ENCODE measurements at regions not wholly inside any gene's neighbourhood (a gene's known extent, or its start where the extent isn't known, plus 50 kb on each side); places are given as distances from the start of the nearest gene placed in this dataset.

GRCh38 chr5:123786411-123786810 is 274.4 kb downstream of the CSNK1G3 start:
- DNase-seq: no peak

DNA sequence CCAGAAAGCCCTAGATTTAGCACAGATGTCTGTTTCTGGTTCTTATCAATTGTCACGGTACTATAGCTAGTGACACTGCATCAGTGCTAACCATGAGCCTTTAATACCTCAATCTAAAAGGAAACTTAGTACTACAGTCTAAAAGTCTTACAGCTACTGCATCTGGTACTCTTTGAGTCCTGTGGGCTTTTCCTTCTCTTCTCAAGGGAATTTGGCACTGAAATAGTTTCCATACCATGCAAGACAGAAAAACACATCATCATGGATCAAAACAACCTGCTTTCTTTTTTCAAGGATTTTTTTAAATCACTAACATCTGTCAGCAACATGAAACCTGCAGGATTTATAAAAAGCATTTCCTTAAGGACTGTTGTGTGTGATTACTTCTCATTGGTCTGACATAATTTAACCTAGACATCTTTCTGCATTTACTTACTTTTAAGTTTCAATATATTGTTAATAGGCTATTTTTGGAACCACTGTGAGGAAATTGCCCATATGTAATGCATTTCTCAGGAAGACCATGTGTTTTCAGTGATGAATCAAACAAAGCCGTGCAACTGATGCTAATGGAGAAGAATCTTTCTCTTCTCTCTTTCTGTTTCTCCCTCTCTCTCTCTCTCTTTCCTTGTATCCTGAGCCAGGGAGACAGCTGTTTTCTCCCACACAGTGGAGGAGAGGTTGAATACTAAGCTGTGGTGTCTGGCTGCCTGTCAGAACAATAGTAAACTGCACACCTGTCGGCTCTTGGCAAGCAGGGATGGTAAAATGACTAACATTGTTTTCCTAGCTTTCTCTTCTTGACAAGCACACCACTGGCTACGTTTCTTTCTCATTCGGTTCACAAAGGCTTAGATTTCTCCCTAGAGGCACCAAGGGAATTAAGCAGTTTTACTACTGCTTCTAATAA is 273.4 kb downstream of the CSNK1G3 start:
- no peak for DNase-seq

DNA sequence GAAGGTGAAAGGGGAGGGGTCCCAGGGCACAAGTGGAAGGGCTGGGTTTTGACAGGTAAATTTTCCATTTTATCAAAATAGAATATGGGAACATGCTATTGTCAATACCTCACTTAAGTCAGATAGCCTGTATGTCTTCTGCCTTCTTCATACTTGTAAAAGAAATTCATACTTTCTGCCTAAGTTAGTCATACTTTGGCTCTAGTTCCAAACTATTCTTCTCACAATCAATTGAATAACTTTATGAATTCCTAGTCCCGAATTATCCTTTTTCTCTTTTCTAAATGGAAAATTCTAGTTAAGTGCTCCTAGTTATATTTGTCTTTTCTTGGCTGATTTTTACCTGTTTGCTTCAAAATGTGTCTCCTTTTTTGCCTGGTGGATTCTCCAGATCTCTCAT is 271.4 kb downstream of the CSNK1G3 start:
- DNase-seq: no peak

GRCh38 chr5:123778641-123779040 is 266.7 kb downstream of the CSNK1G3 start:
- DNase-seq: no peak

DNA sequence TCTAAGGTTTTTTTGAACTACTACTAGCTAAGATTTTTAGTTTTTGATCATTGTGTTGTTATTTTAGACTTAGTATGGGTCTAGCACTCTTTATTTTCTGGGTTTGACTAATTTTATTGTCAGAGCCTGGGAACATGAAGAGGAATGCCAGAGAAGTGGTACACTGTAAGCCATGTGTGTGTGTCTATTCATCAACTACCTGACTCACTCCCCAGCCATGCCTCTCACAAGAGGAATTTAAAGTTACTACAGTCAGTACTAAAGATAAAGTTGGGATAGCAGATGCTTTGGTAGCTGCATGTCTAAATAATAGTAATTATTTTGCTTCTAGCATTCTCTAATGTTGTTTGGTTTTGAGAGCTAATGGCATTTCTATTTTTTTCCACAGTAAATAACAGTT is 264.8 kb downstream of the CSNK1G3 start:
- DNase-seq: no peak

- DNase-seq: no peak
Measured at GRCh38 chr5:123771715-123772114, 259.7 kb downstream of the CSNK1G3 start.

- no peak for DNase-seq
Measured at GRCh38 chr5:123763201-123763600, 251.2 kb downstream of the CSNK1G3 start.

DNA sequence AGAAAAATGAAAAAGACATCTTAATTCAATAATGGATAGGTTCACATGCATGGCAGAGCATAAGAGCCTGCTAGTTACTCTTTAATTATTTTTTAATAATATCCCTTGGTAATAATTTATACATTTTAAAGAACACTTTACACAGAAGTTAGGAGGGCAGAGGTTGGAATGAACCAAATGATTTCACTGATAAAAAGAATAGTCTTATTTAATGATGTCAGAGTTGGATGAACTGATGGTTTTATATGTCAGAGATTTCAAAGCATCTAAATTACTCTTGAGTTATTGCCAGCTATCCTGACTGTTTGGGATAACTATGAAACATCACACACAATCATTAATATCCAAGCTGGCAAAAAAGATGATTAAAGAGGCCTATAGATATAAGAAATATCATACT is 244.8 kb downstream of the CSNK1G3 start:
- DNase-seq: no peak

GRCh38 chr5:123756318-123756665 is 244.3 kb downstream of the CSNK1G3 start:
- DNase-seq: no peak

DNA sequence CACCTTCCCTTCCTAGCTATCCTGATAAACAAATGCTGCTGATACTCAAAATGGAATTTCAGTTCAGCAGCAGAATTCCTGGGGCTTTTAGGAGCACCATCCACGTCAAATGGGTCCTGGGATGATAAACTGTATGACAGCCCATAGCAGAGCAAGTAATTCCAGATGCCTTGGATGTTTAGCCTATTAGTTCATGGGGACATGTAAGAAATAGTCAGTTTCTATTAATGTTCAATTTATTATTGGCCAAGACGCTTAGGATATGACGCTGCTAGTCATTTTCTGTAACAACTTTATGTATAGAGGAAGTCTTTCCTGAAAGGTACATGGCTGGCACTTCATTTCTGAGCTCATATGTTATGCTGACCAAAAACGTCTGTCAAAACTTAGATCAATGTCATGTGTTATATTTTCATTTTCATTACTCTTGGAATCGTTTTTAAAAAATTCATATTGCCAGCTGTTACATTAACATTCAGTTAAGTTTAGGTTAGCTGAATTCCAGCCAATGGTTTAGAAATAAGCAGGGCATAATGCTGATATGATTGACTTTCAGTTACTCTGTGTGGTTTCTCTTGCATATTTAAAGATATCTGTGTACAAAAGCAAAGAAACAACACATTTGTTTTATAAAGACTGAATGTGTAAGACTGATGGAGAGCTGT is 243.8 kb downstream of the CSNK1G3 start:
- DNase-seq: no peak

- DNase-seq: no peak
Measured at GRCh38 chr5:123754908-123755307, 242.9 kb downstream of the CSNK1G3 start.

GRCh38 chr5:123753937-123754891 is 242.2 kb downstream of the CSNK1G3 start:
- DNase-seq: no peak

- DNase-seq: no peak
Measured at GRCh38 chr5:123753180-123753936, 241.4 kb downstream of the CSNK1G3 start.

- DNase-seq: no peak
Measured at GRCh38 chr5:123752552-123753179, 240.7 kb downstream of the CSNK1G3 start.

DNA sequence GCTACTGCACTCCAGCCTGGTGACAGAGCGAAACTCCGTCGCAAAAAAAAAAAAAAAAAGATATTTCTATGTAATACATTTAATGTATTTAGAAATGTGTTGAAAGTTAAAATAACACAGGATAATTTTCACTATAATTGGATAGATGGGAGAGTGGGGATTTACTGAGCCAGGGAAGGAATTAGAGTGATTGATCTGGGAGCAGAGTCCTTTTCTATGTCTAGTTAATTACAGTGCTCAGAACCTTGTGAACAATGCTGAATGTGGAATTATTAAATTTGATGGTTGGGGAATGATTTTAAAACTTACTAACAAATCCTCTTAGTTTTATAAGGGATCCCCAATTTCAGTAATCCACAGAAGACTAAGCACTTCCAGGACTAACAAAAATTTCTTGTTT is 239.7 kb downstream of the CSNK1G3 start:
- DNase-seq: no peak

- no peak for DNase-seq
Measured at GRCh38 chr5:123748239-123748638, 236.3 kb downstream of the CSNK1G3 start.

DNA sequence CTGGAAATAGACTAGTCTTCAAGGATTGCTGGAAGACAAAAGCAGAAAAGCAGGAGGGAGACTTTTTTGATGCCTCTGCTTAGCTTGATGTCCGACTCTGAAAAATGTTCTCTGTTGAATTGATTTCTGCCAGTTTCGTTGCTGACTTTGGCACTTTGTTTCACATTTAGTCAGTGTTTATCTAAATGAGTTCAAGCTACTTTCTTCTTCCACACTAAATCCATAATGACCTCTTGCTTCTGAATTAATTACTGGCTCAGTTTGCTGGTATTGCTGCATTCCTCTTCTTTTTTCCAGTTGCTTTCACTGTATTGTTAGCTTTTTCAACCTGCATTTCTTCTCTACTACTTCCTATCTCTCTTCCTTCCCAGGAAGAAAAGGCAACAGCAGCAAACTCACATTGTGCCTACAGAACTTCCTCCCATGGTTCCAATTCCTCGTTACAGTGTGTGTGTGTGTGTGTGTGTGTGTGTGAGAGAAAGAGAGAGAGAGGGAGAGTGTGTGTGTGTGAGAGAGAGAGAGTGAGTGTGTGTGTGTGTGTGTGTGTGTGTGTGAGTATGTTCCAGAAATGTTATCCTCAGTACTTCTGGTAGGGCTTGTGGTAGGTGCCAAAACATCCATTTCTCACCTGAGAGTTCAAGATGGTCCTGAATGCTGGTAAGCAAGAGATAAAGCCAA is 234.8 kb downstream of the CSNK1G3 start:
- DNase-seq: no peak

- DNase-seq: no peak
Measured at GRCh38 chr5:123743990-123744583, 232.1 kb downstream of the CSNK1G3 start.

GRCh38 chr5:123735384-123735783 is 223.4 kb downstream of the CSNK1G3 start:
- no peak for DNase-seq

DNA sequence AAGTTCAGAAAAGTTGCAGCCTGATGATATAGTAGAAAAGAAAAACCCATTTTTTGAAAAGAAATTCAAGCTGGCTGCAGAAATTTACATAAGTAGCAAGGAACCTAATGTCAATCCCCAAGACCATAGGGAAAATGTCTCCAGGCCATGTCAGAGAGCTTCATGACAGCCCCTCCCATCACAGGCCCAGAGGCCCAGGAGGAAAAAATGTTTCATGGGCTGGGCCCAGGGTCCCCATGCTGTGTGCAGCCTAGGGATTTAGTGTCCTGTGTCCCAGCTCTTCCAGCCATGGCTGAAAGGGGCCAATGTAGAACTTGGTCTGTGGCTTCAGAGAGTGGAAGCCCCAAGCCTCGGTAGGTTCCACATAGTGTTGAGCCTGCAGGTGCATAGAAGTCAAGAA is 220.3 kb downstream of the CSNK1G3 start:
- DNase-seq: no peak

DNA sequence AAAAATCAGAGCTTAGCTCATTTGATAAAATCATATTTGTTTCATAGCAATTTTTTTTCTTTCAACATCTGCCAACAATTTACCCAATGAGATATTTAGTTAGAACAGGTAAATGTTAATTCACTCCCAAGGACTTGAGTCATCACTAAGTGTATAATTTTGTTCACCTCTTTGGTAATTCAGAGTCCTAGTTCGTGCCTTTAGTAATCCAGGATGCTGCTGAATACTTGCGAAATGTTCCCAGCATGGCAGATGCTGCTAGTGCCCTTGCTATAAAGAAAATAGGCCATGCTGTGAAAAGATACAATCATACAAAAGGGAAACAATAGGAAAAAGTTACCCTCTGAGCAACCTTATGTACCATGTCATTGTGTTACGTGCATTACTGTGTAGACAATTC is 210.5 kb downstream of the CSNK1G3 start:
- DNase-seq: no peak

Measured in SIG-M5 (cell line).